Endodermal cell (in vitro differentiated cells): ENCODE measurements at regions not wholly inside any gene's neighbourhood (a gene's known extent, or its start where the extent isn't known, plus 50 kb on each side); places are given as distances from the start of the nearest gene placed in this dataset.
"Not testable (repeated sequence)": the region's sequence is repeated elsewhere in the genome, so short reads cannot be mapped to it uniquely, and the experiment has no call there.

Source experiments
- DNase-seq: peaks from one replicate; pipeline ENCODE4 v3.0.0-alpha.2; 2017
- H3K27ac ChIP-seq: 2 replicates; pipeline ENCODE4 v1.5.1; 2013; ENCODE audit warnings: mild to moderate bottlenecking, low read depth, low read length, moderate library complexity
- H3K27me3 ChIP-seq: 2 replicates; pipeline ENCODE4 v1.6.1; 2013; ENCODE audit warnings: mild to moderate bottlenecking, low read length, moderate library complexity; ENCODE audit not compliant: insufficient read depth, control insufficient read depth, poor library complexity, severe bottlenecking
- H3K36me3 ChIP-seq: 2 replicates; pipeline ENCODE4 v1.7.0; 2013; ENCODE audit warnings: mild to moderate bottlenecking, low read length, moderate library complexity; ENCODE audit not compliant: control insufficient read depth, insufficient read depth
- H3K4me1 ChIP-seq: one replicate; pipeline ENCODE4 v1.7.0; 2013; ENCODE audit warnings: low read length; ENCODE audit not compliant: control insufficient read depth, insufficient read depth
- H3K4me3 ChIP-seq: 2 replicates; pipeline ENCODE4 v1.5.1; 2013; ENCODE audit warnings: mild to moderate bottlenecking, low read length, moderate library complexity
- H3K9ac ChIP-seq: 2 replicates; pipeline ENCODE4 v1.6.1; 2013; ENCODE audit warnings: mild to moderate bottlenecking, low read length, moderate library complexity; ENCODE audit not compliant: poor library complexity, severe bottlenecking; ENCODE audit errors: extremely low read depth
- H3K9me3 ChIP-seq: 2 replicates; pipeline ENCODE4 v1.6.1; 2013; ENCODE audit warnings: mild to moderate bottlenecking, low read length, moderate library complexity; ENCODE audit not compliant: control insufficient read depth
- H3K27ac Mint-ChIP-seq: 2 replicates; pipeline ENCODE4 v1.8.0; 2020; ENCODE audit warnings: mixed read lengths
- H3K27me3 Mint-ChIP-seq: 2 replicates; pipeline ENCODE4 v1.8.0; 2021; ENCODE audit warnings: mild to moderate bottlenecking, mixed read lengths; ENCODE audit not compliant: insufficient read depth
- H3K36me3 Mint-ChIP-seq: 2 replicates; pipeline ENCODE4 v1.8.0; 2020; ENCODE audit warnings: low read depth, mixed read lengths
- H3K4me1 Mint-ChIP-seq: 2 replicates; pipeline ENCODE4 v1.8.0; 2020; ENCODE audit warnings: mixed read lengths
- H3K4me3 Mint-ChIP-seq: 2 replicates; pipeline ENCODE4 v1.8.0; 2020; ENCODE audit warnings: mild to moderate bottlenecking, moderate library complexity, mixed read lengths
- H3K9me3 Mint-ChIP-seq: 2 replicates; pipeline ENCODE4 v1.8.0; 2020; ENCODE audit warnings: mild to moderate bottlenecking, mixed read lengths
- CTCF ChIP-seq: fragments of 200-600 bp; sonication (generic); conservative IDR thresholded peaks from 2 replicates; pipeline ENCODE4 v1.5.0; 2021; ENCODE audit warnings: antibody characterized with exemption, mild to moderate bottlenecking
- WGBS, 2 experiments: methylation state at CpG; one replicate each; pipeline versions ENCODE4 v1.1.5 to v1.1.7; 2013; ENCODE audit warnings: missing lambda C conversion rate in 2 of 2, mixed read lengths in 1 of 2; ENCODE audit not compliant: insufficient coverage in 1 of 2, insufficient read length in 1 of 2; 5-methylcytosine and 5-hydroxymethylcytosine counted together

GRCh38 chr17:31677036-31677435, 182.0 kb downstream of the COPRS start:
- H3K27ac Mint-ChIP-seq = no peak overlapping the region
- no peak overlapping the region for H3K4me3 Mint-ChIP-seq
- Histone ChIP-seq H3K4me1 (no peaks in the 10 kb centered on the region), H3K36me3 (no peaks in the 10 kb centered on the region), H3K27me3 (no peaks in the 10 kb centered on the region), H3K27ac (no peak overlapping the region), H3K9ac (no peak overlapping the region), H3K9me3 (no peaks in the 10 kb centered on the region), H3K4me3 (no peak overlapping the region)
- peaks cover 8% of the 10 kb centered on the region for H3K4me1 Mint-ChIP-seq
- peaks cover 13% of the 10 kb centered on the region for H3K9me3 Mint-ChIP-seq
- no peaks in the 10 kb centered on the region for H3K36me3 Mint-ChIP-seq
- WGBS, 2 experiments = 93 to 100% methylated on average over 2 to 4 of the region's 4 CpGs
- no peak for TF ChIP-seq CTCF
- DNase-seq = no peak
- peaks cover 17% of the 10 kb centered on the region for H3K27me3 Mint-ChIP-seq

DNA sequence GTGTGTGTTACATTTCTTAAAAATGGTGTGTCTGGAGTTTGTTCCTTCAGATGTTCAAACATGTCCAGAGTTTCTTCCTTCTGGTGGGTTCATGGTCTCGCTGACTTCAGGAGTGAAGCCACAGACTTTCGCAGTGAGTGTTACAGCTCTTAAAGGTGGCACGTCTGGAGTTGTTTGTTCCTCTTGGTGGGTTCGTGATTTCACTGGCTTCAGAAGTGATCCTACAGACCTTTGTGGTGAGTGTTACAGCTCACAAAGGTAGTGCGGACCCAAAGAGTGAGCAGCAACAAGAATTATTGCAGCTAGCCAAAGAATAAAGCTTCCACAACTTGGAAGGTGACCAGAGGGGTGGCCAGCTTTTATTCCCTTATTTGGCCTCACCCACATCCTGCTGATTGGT, 183.7 kb downstream of the COPRS start:
- WGBS, 2 experiments = 95 to 100% methylated on average over 3 to 5 of the region's 5 CpGs
- H3K27ac Mint-ChIP-seq, H3K9ac ChIP-seq, H3K4me1 Mint-ChIP-seq, H3K9me3 ChIP-seq, H3K36me3 Mint-ChIP-seq, H3K36me3 ChIP-seq, H3K27ac ChIP-seq, H3K4me3 ChIP-seq, H3K4me1 ChIP-seq, H3K27me3 ChIP-seq, H3K4me3 Mint-ChIP-seq: not testable (repeated sequence)
- peaks cover 29% of the 10 kb centered on the region for H3K9me3 Mint-ChIP-seq
- peaks cover 17% of the 10 kb centered on the region for H3K27me3 Mint-ChIP-seq
- peak; percentile 23 for DNase-seq

DNA sequence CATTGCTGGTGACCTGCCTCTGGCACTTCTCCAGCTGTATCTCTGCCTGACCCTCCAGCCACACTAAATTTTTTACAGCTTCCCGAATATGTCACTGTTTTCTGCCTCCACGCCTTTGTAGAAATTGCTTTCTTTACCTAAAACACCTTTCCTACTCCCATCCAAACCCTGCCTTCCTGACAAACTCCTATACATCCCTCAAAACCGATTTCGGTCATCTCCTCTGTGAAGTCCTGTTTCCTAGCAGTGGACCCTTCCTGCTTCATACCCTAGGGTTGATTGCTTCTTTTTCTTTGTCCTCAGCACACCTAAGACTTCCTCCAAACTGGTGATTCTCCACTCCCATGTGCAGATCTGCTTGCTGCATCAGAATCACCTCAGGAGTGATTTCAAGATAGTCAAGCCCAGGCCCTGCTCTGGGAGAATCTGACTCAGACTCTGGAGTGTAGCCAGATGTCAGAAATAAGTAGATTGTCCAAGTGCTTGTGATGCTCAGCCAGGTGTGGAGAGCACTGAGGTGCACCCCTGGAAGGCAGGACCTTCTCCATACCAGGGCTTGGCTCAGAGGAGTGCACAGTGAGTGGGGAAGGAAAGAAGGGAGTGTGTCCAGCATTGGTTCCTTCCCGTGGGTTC, 184.2 kb downstream of the COPRS start:
- no peak overlapping the region for H3K4me3 ChIP-seq
- H3K9ac ChIP-seq = no peak overlapping the region
- no peaks in the 10 kb centered on the region for H3K4me1 ChIP-seq
- TF ChIP-seq CTCF = no peak
- no peak overlapping the region for H3K27ac ChIP-seq
- WGBS, 2 experiments = 90 to 100% methylated on average over 5 of the region's 5 CpGs
- peaks cover 9% of the 10 kb centered on the region for H3K9me3 ChIP-seq
- Mint-ChIP-seq H3K4me1 (peaks cover 8% of the 10 kb centered on the region), H3K27ac (no peak overlapping the region), H3K4me3 (no peak overlapping the region), H3K9me3 (peaks cover 34% of the 10 kb centered on the region), H3K27me3 (peaks cover 17% of the 10 kb centered on the region), H3K36me3 (no peaks in the 10 kb centered on the region)
- DNase-seq = peak; percentile 26
- H3K36me3 ChIP-seq = no peaks in the 10 kb centered on the region
- no peaks in the 10 kb centered on the region for H3K27me3 ChIP-seq

GRCh38 chr17:31674305-31674704, 184.7 kb downstream of the COPRS start:
- no peak overlapping the region for H3K27ac ChIP-seq
- Mint-ChIP-seq H3K27me3 (peaks cover 22% of the 10 kb centered on the region), H3K27ac (no peak overlapping the region), H3K4me1 (peaks cover 8% of the 10 kb centered on the region), H3K4me3 (no peak overlapping the region), H3K9me3 (peaks cover 39% of the 10 kb centered on the region), H3K36me3 (no peaks in the 10 kb centered on the region)
- H3K4me1 ChIP-seq = no peaks in the 10 kb centered on the region
- no peaks in the 10 kb centered on the region for H3K36me3 ChIP-seq
- no peak for TF ChIP-seq CTCF
- H3K9me3 ChIP-seq = peaks cover 9% of the 10 kb centered on the region
- peak; percentile 29 for DNase-seq
- no peak overlapping the region for H3K9ac ChIP-seq
- H3K27me3 ChIP-seq = no peaks in the 10 kb centered on the region
- WGBS, 2 experiments = 82 to 91% methylated on average over 5 to 8 of the region's 8 CpGs
- H3K4me3 ChIP-seq = no peak overlapping the region
